HG03095 (cell line): ENCODE measurements at regions not wholly inside any gene's neighbourhood (a gene's known extent, or its start where the extent isn't known, plus 50 kb on each side); places are given as distances from the start of the nearest gene placed in this dataset.
"Not testable (repeated sequence)": the region's sequence is repeated elsewhere in the genome, so short reads cannot be mapped to it uniquely, and the experiment has no call there.

ENCODE experiments used
- ATAC-seq: cut with Tn5 transposase; IDR thresholded peaks from one replicate; pipeline ENCODE4 v1.9.1; 2021; ENCODE audit warnings: moderate library complexity; ENCODE audit not compliant: unreplicated experiment

GRCh38 chr2:111250448-111251030 is 129.8 kb downstream of the BCL2L11 start:
- ATAC-seq: no peak

- no peak for ATAC-seq
These were observed 131.0 kb downstream of the BCL2L11 start for GRCh38 chr2:111251711-111252110.

- ATAC-seq: no peak
These were observed 131.7 kb downstream of the BCL2L11 start for GRCh38 chr2:111252436-111252835.

- not testable (repeated sequence) for ATAC-seq
These were observed 134.2 kb downstream of the BCL2L11 start for GRCh38 chr2:111254916-111255315.

GRCh38 chr2:111256628-111257027 is 135.9 kb downstream of the BCL2L11 start:
- ATAC-seq: not testable (repeated sequence)

- not testable (repeated sequence) for ATAC-seq
These were observed 136.9 kb downstream of the BCL2L11 start for GRCh38 chr2:111257607-111258006.

- ATAC-seq: not testable (repeated sequence)
These were observed 137.6 kb downstream of the BCL2L11 start for GRCh38 chr2:111258318-111258717.

GRCh38 chr2:111262627-111263379 is 142.1 kb downstream of the BCL2L11 start:
- ATAC-seq: not testable (repeated sequence)

GRCh38 chr2:111263380-111264017 is 142.8 kb downstream of the BCL2L11 start:
- ATAC-seq: not testable (repeated sequence)

- not testable (repeated sequence) for ATAC-seq
These were observed 144.2 kb downstream of the BCL2L11 start for GRCh38 chr2:111264956-111265355.

GRCh38 chr2:111266556-111266955 is 145.8 kb downstream of the BCL2L11 start:
- ATAC-seq: not testable (repeated sequence)

GRCh38 chr2:111267038-111267437 is 146.3 kb downstream of the BCL2L11 start:
- not testable (repeated sequence) for ATAC-seq

- not testable (repeated sequence) for ATAC-seq
These were observed 149.1 kb downstream of the BCL2L11 start for GRCh38 chr2:111269761-111270323.

GRCh38 chr2:111270569-111270968 is 149.9 kb downstream of the BCL2L11 start:
- not testable (repeated sequence) for ATAC-seq

GRCh38 chr2:111271647-111272304 is 151.1 kb downstream of the BCL2L11 start:
- not testable (repeated sequence) for ATAC-seq

GRCh38 chr2:111273007-111273406 is 152.3 kb downstream of the BCL2L11 start:
- ATAC-seq: not testable (repeated sequence)

- not testable (repeated sequence) for ATAC-seq
These were observed 154.5 kb downstream of the BCL2L11 start for GRCh38 chr2:111275047-111275853.

- not testable (repeated sequence) for ATAC-seq
These were observed 155.1 kb downstream of the BCL2L11 start for GRCh38 chr2:111275854-111276171.

GRCh38 chr2:111278133-111278532 is 157.4 kb downstream of the BCL2L11 start:
- ATAC-seq: not testable (repeated sequence)

GRCh38 chr2:111280709-111281286 is 160.1 kb downstream of the BCL2L11 start:
- ATAC-seq: not testable (repeated sequence)
